Esophagus (tissue), 2 donors: ENCODE measurements at regions not wholly inside any gene's neighbourhood (a gene's known extent, or its start where the extent isn't known, plus 50 kb on each side); places are given as distances from the start of the nearest gene placed in this dataset.
A peak's percentile ranks its signal among the peaks of the same experiment; 100 is the strongest.

Source experiments
- H3K27ac ChIP-seq, 2 donors: one replicate each; pipeline ENCODE4 v1.5.1; 2013; ENCODE audit warnings: low read depth in 2 of 2, mild to moderate bottlenecking in 2 of 2, inconsistent platforms in 1 of 2, low read length in 1 of 2, moderate library complexity in 1 of 2
- H3K27me3 ChIP-seq, 2 donors: one replicate each; pipeline ENCODE4 v1.6.1; 2013; ENCODE audit warnings: low read length in 2 of 2, control low read depth in 1 of 2, mild to moderate bottlenecking in 1 of 2; ENCODE audit not compliant: insufficient read depth in 2 of 2, control insufficient read depth in 1 of 2
- H3K36me3 ChIP-seq, 2 donors: one replicate each; pipeline ENCODE4 v1.6.1; 2013; ENCODE audit warnings: low read length in 1 of 2; ENCODE audit not compliant: control insufficient read depth in 2 of 2, insufficient read depth in 2 of 2
- H3K4me1 ChIP-seq, 2 donors: one replicate each; pipeline ENCODE4 v1.6.1; 2013; ENCODE audit warnings: low read length in 1 of 2; ENCODE audit not compliant: control insufficient read depth in 2 of 2, insufficient read depth in 2 of 2
- H3K4me3 ChIP-seq, 2 donors: one replicate each; pipeline ENCODE4 v1.5.1; 2013; ENCODE audit warnings: low read length in 2 of 2, mild to moderate bottlenecking in 2 of 2, low read depth in 1 of 2, moderate library complexity in 1 of 2
- H3K9me3 ChIP-seq, 2 donors: one replicate each; pipeline ENCODE4 v1.6.1; 2013; ENCODE audit warnings: mild to moderate bottlenecking in 2 of 2, low read depth in 1 of 2, low read length in 1 of 2, moderate library complexity in 1 of 2; ENCODE audit not compliant: control insufficient read depth in 2 of 2, insufficient read depth in 1 of 2
- WGBS, 2 donors: extraction: QIAGEN DNeasy Blood & Tissue Kit; methylation state at CpG; one replicate each; pipeline ENCODE4 v1.1.7; 2013; 5-methylcytosine and 5-hydroxymethylcytosine counted together
- donor health status: healthy with polysubstance abuse.
- donor health status: Bipolar disorder and iron deficiency.

- Histone ChIP-seq H3K4me3 (no peak overlapping the region), H3K27me3 (no peaks in the 10 kb centered on the region), H3K36me3 (no peaks in the 10 kb centered on the region), H3K9me3 (no peaks in the 10 kb centered on the region), H3K27ac (no peak overlapping the region), H3K4me1 (no peaks in the 10 kb centered on the region)
- 87 to 89% methylated on average over 7 of the region's 7 CpGs for WGBS, 2 donors
These were observed 103.0 kb upstream of the KIF5B start for GRCh38 chr10:32159264-32159663.

DNA sequence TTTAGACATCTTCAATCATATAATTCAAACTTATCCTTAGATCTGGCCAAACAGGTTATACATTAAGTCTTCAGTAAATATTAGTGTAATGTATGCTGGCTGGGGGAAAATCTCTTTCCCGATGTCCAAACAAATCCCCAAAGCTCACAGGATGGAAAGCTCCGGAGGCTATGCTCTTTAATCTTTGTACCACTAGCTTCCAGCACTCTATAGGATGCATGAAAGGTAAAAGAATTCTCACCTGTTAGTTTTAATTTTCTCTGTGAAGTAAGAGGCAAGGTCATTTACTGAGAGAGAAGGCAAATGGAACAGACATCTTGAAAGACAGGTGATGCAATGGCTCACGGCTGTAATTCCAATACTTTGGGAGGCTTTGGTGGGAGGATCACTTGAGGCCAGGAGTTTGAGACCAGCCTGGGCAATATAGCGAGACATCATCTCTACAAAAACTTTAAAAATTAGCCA lies 99.8 kb upstream of the KIF5B start:
- Histone ChIP-seq H3K4me3 (no peak overlapping the region), H3K27ac (no peak overlapping the region), H3K27me3 (no peaks in the 10 kb centered on the region), H3K36me3 (no peaks in the 10 kb centered on the region), H3K4me1 (no peaks in the 10 kb centered on the region), H3K9me3 (no peaks in the 10 kb centered on the region)
- WGBS, 2 donors: 64 to 73% methylated on average over 4 of the region's 4 CpGs

DNA sequence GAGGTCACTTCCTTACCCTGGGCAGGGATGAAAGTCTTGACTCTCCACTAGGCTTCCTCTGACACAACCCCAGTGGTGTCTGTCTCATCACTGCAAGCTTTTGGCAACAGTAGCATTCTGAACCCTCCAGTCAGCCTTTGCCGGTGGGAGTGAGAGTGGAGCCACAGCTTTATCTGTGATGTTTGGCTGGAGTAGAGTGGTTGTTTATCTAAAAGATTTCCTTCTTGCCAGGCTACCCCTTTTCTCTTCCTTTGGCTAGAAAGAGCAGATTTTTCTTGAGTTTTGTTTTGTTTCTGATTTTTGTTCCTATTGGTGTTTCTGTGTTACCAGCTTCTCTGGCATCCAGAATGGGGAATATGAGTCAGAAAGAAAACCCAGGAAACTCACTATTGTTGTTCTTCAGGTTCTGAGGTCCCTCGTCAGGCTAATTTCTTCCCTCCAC lies 98.9 kb upstream of the KIF5B start:
- WGBS, 2 donors: 39 to 42% methylated on average over 2 of the region's 2 CpGs
- no peaks in the 10 kb centered on the region for H3K36me3 ChIP-seq
- peak overlapping the region in 1 of 2 donors; percentile 53 for H3K27ac ChIP-seq
- H3K4me3 ChIP-seq: no peak overlapping the region
- H3K4me1 ChIP-seq: no peaks in the 10 kb centered on the region
- H3K27me3 ChIP-seq: no peaks in the 10 kb centered on the region
- no peaks in the 10 kb centered on the region for H3K9me3 ChIP-seq

- no peak overlapping the region for H3K4me3 ChIP-seq
- no peaks in the 10 kb centered on the region for H3K36me3 ChIP-seq
- H3K9me3 ChIP-seq: no peaks in the 10 kb centered on the region
- WGBS, 2 donors: 96 to 97% methylated on average over 1 of the region's 1 CpG
- H3K4me1 ChIP-seq: no peaks in the 10 kb centered on the region
- H3K27me3 ChIP-seq: no peaks in the 10 kb centered on the region
- no peak overlapping the region for H3K27ac ChIP-seq
These were observed 97.7 kb upstream of the KIF5B start for GRCh38 chr10:32153931-32154330.

- Histone ChIP-seq H3K27ac (no peak overlapping the region), H3K36me3 (no peaks in the 10 kb centered on the region), H3K4me1 (no peaks in the 10 kb centered on the region), H3K27me3 (no peaks in the 10 kb centered on the region), H3K4me3 (no peak overlapping the region), H3K9me3 (no peaks in the 10 kb centered on the region)
- WGBS, 2 donors: 83 to 90% methylated on average over 4 of the region's 4 CpGs
These were observed 97.0 kb upstream of the KIF5B start for GRCh38 chr10:32153252-32153651.

- Histone ChIP-seq H3K27me3 (no peaks in the 10 kb centered on the region), H3K9me3 (no peaks in the 10 kb centered on the region), H3K4me1 (no peaks in the 10 kb centered on the region), H3K27ac (no peak overlapping the region), H3K36me3 (no peaks in the 10 kb centered on the region), H3K4me3 (no peak overlapping the region)
- 79 to 81% methylated on average over 2 of the region's 2 CpGs for WGBS, 2 donors
These were observed 95.6 kb upstream of the KIF5B start for GRCh38 chr10:32151871-32152270.

GRCh38 chr10:32150532-32151101 lies 94.4 kb upstream of the KIF5B start:
- no peaks in the 10 kb centered on the region for H3K9me3 ChIP-seq
- 72 to 80% methylated on average over 8 of the region's 8 CpGs for WGBS, 2 donors
- H3K36me3 ChIP-seq: no peaks in the 10 kb centered on the region
- H3K4me3 ChIP-seq: no peak overlapping the region
- no peaks in the 10 kb centered on the region for H3K4me1 ChIP-seq
- no peak overlapping the region for H3K27ac ChIP-seq
- no peaks in the 10 kb centered on the region for H3K27me3 ChIP-seq

DNA sequence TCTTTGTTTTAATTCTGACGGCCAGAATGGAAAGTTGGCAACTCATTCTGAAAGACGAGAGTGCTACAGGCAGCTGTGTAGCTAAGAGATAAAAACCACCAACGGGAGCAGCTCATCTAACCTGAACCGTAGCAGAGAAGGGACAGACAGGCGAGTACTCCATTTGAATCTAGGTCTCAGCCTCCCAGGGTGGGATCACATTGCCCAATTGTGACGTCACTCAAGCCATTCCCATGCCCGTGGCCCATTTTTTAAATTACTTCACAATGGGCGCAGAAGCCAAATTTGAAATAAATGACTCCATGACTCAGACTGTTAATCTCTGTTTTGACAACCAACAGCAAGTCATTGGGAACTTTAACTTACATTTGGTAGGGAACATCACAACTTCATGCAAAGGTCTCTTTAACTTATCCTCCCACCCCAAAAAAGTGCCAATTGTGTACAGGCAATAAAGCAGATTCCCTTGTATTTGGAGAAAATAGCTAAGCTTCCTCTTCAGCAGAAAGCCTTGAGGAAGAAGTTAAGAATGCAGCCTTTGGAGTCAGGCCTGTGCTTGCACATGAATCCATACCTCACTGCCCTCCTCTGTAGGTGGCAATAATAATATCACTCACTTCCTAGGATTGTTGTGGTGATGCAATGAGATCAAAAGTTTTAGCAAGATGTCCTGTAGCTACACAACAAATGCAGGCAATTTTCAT lies 93.2 kb upstream of the KIF5B start:
- no peaks in the 10 kb centered on the region for H3K9me3 ChIP-seq
- no peaks in the 10 kb centered on the region for H3K27me3 ChIP-seq
- WGBS, 2 donors: 15 to 17% methylated on average over 8 of the region's 8 CpGs
- H3K27ac ChIP-seq: peak overlapping the region; percentile 66 to 81
- H3K4me1 ChIP-seq: no peaks in the 10 kb centered on the region
- H3K4me3 ChIP-seq: no peak overlapping the region
- no peaks in the 10 kb centered on the region for H3K36me3 ChIP-seq

DNA sequence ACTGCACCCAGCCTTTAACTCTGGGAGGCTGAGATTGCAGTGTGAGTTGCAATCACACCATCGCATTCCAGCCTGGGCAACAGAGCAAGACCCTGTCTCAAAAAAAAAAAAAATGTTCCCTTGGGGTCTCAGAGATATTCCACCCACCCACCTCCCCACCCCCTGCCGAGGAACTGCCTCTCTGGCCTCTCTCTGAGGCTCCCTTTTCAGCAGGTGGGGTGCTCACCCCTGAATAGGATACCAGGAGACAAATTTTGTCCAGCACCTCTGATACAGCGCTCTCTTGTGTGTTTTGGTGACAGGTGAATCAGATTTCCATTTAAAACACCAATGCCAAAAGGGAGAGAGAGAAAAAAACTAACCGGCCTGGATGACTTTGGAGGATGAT lies 92.6 kb upstream of the KIF5B start:
- Histone ChIP-seq H3K27ac (peak overlapping the region; percentile 66 to 81), H3K36me3 (no peaks in the 10 kb centered on the region), H3K4me3 (no peak overlapping the region), H3K27me3 (no peaks in the 10 kb centered on the region), H3K9me3 (no peaks in the 10 kb centered on the region), H3K4me1 (no peaks in the 10 kb centered on the region)
- 49 to 58% methylated on average over 4 of the region's 4 CpGs for WGBS, 2 donors

GRCh38 chr10:32147730-32148129 lies 91.5 kb upstream of the KIF5B start:
- Histone ChIP-seq H3K4me1 (no peaks in the 10 kb centered on the region), H3K27ac (no peak overlapping the region), H3K4me3 (no peak overlapping the region), H3K9me3 (no peaks in the 10 kb centered on the region), H3K36me3 (no peaks in the 10 kb centered on the region), H3K27me3 (no peaks in the 10 kb centered on the region)
- WGBS, 2 donors: 96 to 100% methylated on average over 1 of the region's 1 CpG
